Suprapubic skin (tissue), 4 donors: ENCODE measurements at regions not wholly inside any gene's neighbourhood (a gene's known extent, or its start where the extent isn't known, plus 50 kb on each side); places are given as distances from the start of the nearest gene placed in this dataset.

Experiments
- DNase-seq, 2 donors: peaks; one replicate each; pipeline ENCODE4 v3.0.0-alpha.2; 2019; ENCODE audit warnings: low spot score in 2 of 2
- H3K27ac ChIP-seq: fragments of 200-600 bp; sonication (generic); one replicate; pipeline ENCODE4 v1.5.1; 2019
- H3K27me3 ChIP-seq: fragments of 200-600 bp; sonication (generic); one replicate; pipeline ENCODE4 v1.5.1; 2019
- H3K36me3 ChIP-seq: fragments of 200-600 bp; sonication (generic); one replicate; pipeline ENCODE4 v1.5.1; 2019
- H3K4me1 ChIP-seq: fragments of 200-600 bp; sonication (generic); one replicate; pipeline ENCODE4 v1.5.1; 2019
- H3K4me3 ChIP-seq: fragments of 200-600 bp; sonication (generic); one replicate; pipeline ENCODE4 v1.5.1; 2019; ENCODE audit warnings: mild to moderate bottlenecking
- H3K9me3 ChIP-seq: fragments of 200-600 bp; sonication (generic); one replicate; pipeline ENCODE4 v1.5.1; 2019
- EP300 ChIP-seq: sonication (generic); formaldehyde crosslinking; IDR thresholded peaks from one replicate; pipeline ENCODE4 v1.6.1; 2017; ENCODE audit warnings: antibody characterized with exemption
- POLR2A ChIP-seq, 2 donors: fragments of 450-650 bp; IDR thresholded peaks; one replicate each; pipeline ENCODE4 v1.6.1; 2017; ENCODE audit warnings: antibody characterized with exemption in 2 of 2, mild to moderate bottlenecking in 2 of 2, moderate library complexity in 2 of 2
- POLR2AphosphoS5 ChIP-seq, 3 donors: sonication (generic); formaldehyde crosslinking; IDR thresholded peaks; one replicate each; pipeline ENCODE4 v1.6.1; 2017; ENCODE audit warnings: antibody characterized with exemption in 3 of 3
- WGBS: methylation state at CpG from one replicate; pipeline ENCODE4 v1.1.5; 2018; 5-methylcytosine and 5-hydroxymethylcytosine counted together
- TF ChIP-seq, protein P1 (sequence below), 2 donors: fragments of 200-600 bp in 1 of 2; fragments of 450-650 bp in 1 of 2; sonication (generic) in 1 of 2; IDR thresholded peaks; one replicate each; pipeline ENCODE4 v1.5.1; 2016 to 2019; ENCODE audit warnings: antibody characterized with exemption in 2 of 2, mild to moderate bottlenecking in 1 of 2, moderate library complexity in 1 of 2

DNA sequence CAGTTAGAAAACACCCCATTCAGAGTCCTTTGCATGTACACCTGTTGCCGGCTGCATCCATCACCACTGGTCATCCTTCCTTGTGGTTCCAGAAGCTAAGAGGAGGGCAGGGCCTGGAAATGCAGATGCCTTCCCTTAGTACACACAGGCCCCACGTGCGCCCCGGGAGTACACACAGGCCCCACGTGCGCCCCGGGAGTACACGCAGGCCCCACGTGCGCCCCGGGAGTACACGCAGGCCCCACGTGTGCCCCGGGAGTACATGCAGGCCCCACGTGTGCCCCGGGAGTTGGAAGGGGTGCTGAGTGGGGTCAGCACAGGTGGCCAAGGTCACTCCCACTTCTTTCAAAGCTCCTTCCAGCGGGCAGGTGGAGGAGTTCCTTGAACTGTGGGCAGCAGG is 1141.9 kb downstream of the BRD1 start:
- Histone ChIP-seq H3K4me3 (no peak overlapping the region), H3K4me1 (no peaks in the 10 kb centered on the region), H3K27me3 (no peaks in the 10 kb centered on the region), H3K36me3 (no peaks in the 10 kb centered on the region), H3K9me3 (no peaks in the 10 kb centered on the region), H3K27ac (no peak overlapping the region)
- no peak for DNase-seq
- TF ChIP-seq, protein P1, sequence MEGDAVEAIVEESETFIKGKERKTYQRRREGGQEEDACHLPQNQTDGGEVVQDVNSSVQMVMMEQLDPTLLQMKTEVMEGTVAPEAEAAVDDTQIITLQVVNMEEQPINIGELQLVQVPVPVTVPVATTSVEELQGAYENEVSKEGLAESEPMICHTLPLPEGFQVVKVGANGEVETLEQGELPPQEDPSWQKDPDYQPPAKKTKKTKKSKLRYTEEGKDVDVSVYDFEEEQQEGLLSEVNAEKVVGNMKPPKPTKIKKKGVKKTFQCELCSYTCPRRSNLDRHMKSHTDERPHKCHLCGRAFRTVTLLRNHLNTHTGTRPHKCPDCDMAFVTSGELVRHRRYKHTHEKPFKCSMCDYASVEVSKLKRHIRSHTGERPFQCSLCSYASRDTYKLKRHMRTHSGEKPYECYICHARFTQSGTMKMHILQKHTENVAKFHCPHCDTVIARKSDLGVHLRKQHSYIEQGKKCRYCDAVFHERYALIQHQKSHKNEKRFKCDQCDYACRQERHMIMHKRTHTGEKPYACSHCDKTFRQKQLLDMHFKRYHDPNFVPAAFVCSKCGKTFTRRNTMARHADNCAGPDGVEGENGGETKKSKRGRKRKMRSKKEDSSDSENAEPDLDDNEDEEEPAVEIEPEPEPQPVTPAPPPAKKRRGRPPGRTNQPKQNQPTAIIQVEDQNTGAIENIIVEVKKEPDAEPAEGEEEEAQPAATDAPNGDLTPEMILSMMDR (IDR thresholded peaks at IDR 0.05), result no peak
- TF ChIP-seq POLR2A (IDR thresholded peaks at IDR 0.05) (no peak), EP300 (no peak), POLR2AphosphoS5 (IDR thresholded peaks at IDR 0.05) (no peak)
- WGBS, result 100% methylated on average over 3 of the region's 17 CpGs

GRCh38 chr22:48683640-48684039 is 1144.0 kb downstream of the BRD1 start:
- Histone ChIP-seq H3K27me3 (no peaks in the 10 kb centered on the region), H3K9me3 (no peaks in the 10 kb centered on the region), H3K4me3 (no peak overlapping the region), H3K27ac (no peak overlapping the region), H3K36me3 (no peaks in the 10 kb centered on the region), H3K4me1 (no peaks in the 10 kb centered on the region)
- TF ChIP-seq POLR2A (IDR thresholded peaks at IDR 0.05), result no peak
- no peak for TF ChIP-seq EP300
- no peak for TF ChIP-seq POLR2AphosphoS5 (IDR thresholded peaks at IDR 0.05)
- TF ChIP-seq, protein P1 (IDR thresholded peaks at IDR 0.05), result no peak
- DNase-seq, result no peak
- 77% methylated on average over 9 of the region's 9 CpGs for WGBS

DNA sequence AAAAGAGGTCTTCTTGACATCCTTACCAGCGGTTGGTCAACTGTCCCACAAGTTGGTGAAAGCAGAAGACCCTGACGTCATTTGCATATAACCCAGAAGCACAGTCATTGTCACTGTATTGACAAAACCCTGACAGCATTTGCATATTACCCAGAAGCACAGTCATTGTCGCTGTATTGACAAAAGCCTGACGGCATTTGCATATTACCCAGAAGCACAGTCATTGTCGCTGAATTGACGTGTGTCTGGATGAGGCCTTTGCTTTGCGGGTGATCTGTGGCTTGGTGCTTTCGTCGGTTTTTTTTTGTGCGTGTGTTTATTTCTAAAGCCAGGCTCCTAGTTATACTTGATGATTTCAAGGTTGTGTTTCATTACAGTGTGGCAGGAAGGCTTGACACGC is 1145.2 kb downstream of the BRD1 start:
- WGBS, result 93% methylated on average over 11 of the region's 11 CpGs
- DNase-seq, result no peak
- no peak for TF ChIP-seq POLR2A (IDR thresholded peaks at IDR 0.05)
- no peak for TF ChIP-seq POLR2AphosphoS5 (IDR thresholded peaks at IDR 0.05)
- no peak for TF ChIP-seq EP300
- TF ChIP-seq, protein P1 (IDR thresholded peaks at IDR 0.05), result no peak
- no peaks in the 10 kb centered on the region for H3K4me1 ChIP-seq
- H3K9me3 ChIP-seq, result no peaks in the 10 kb centered on the region
- no peak overlapping the region for H3K4me3 ChIP-seq
- H3K27me3 ChIP-seq, result no peaks in the 10 kb centered on the region
- H3K36me3 ChIP-seq, result no peaks in the 10 kb centered on the region
- no peak overlapping the region for H3K27ac ChIP-seq

GRCh38 chr22:48680601-48681000 is 1147.1 kb downstream of the BRD1 start:
- TF ChIP-seq, protein P1 (IDR thresholded peaks at IDR 0.05), result no peak
- TF ChIP-seq POLR2AphosphoS5 (IDR thresholded peaks at IDR 0.05) (no peak), POLR2A (IDR thresholded peaks at IDR 0.05) (no peak), EP300 (no peak)

DNA sequence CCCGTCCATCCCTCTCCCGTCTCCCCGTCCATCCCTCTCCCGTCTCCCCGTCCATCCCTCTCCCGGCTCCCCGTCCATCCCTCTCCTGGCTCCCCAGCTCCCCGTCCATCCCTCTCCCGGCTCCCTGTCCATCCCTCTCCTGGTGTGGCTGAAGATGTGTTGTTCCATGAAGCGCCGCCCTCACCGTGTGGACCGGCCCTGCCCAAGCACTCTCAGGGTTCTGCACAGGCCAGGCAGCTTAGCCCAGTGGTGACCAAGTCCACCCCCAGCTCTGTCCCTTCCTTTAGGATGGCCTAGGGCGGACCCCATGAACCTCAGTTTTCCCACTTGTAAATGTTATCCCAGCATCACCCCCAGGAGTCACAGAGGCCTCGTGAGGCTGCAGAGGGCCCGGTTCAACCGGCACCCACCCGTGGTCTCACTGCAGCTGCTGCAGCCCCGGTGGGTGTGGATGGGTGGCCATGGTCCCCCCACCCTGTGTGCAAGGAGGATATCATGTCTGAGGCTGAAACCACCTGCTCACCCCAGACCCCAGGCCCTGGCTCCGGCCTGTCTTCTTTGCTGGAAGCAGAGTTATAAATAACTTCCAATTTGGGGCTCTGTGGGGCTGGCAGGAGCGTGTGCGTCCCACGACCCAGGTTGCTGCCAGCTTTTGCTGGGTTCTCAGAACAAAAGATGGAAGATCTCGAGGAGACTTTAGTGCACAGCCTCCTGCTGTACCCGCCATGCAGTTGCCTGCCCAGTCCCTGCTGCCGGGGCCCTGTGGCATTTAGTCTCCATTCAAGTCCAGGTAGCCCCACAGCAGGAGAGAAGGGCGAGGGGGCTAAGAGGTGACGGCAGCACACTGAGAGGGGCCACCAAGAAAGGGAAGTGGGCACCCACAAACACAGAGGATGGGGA is 1147.8 kb downstream of the BRD1 start:
- no peak overlapping the region for H3K27ac ChIP-seq
- no peaks in the 10 kb centered on the region for H3K27me3 ChIP-seq
- no peak overlapping the region for H3K4me3 ChIP-seq
- no peaks in the 10 kb centered on the region for H3K4me1 ChIP-seq
- no peaks in the 10 kb centered on the region for H3K36me3 ChIP-seq
- 84% methylated on average over 25 of the region's 28 CpGs for WGBS
- no peak for TF ChIP-seq POLR2A (IDR thresholded peaks at IDR 0.05)
- TF ChIP-seq EP300, result no peak
- TF ChIP-seq, protein P1 (IDR thresholded peaks at IDR 0.05), result no peak
- no peak for TF ChIP-seq POLR2AphosphoS5 (IDR thresholded peaks at IDR 0.05)
- no peak for DNase-seq
- no peaks in the 10 kb centered on the region for H3K9me3 ChIP-seq

More at GRCh38 chr22:48680601-48681000, 1147.1 kb downstream of the BRD1 start:
- Histone ChIP-seq H3K4me3 (no peak overlapping the region), H3K4me1 (no peaks in the 10 kb centered on the region), H3K27me3 (no peaks in the 10 kb centered on the region), H3K36me3 (no peaks in the 10 kb centered on the region), H3K27ac (no peak overlapping the region), H3K9me3 (no peaks in the 10 kb centered on the region)
- WGBS, result 86% methylated on average over 11 of the region's 11 CpGs
- no peak for DNase-seq
